ENCODE measurements at regions not wholly inside any gene's neighbourhood (a gene's known extent, or its start where the extent isn't known, plus 50 kb on each side); places are given as distances from the start of the nearest gene placed in this dataset.

DNA sequence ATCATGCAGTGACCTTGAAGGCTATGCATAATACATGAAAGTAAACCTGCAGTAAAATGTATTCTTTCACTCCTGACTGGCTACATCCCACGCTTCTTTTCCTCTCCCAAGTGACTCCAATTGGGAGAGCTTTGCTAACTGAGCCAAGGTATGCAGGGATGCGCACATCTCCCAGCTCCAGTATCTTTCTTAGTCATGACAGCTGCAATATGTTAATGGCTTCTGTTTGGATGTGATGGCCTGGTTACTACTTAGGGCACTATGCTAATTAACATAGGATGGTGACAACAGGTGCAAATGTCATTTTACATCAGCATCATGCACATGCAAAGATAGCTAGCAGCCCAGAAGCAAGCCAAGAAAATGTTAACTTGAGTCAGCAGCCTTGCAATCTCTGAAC is 134.7 kb downstream of the POU4F1 start:
- no peak for DNase-seq
- no peaks in the 10 kb centered on the region for H3K27me3 ChIP-seq (replicated peaks in 1 of 2; ENCODE audit: control insufficient read depth in 2 of 2, extremely low read depth in 1 of 2, insufficient read depth in 2 of 2, low read length in 1 of 2)
- Mint-ChIP-seq H3K9me3 (no peaks in the 10 kb centered on the region), H3K27ac (no peak overlapping the region), H3K4me3 (no peak overlapping the region), H3K36me3 (no peaks in the 10 kb centered on the region), H3K4me1 (no peaks in the 10 kb centered on the region), H3K27me3 (peaks cover 0 to 11% of the 10 kb centered on the region in 2 donors)
- POLR2A ChIA-PET = no interaction called here
- no peak overlapping the region for H3K4me3 ChIP-seq (ENCODE audit: control insufficient read depth in 1 of 2, extremely low read depth in 1 of 2, low read length in 1 of 2)
- CTCF ChIA-PET = no interaction called here
- whole genome bisulfite sequencing (ENCODE audit: insufficient coverage) = 80% methylated on average over 1 of the region's 2 CpGs
- no peak for ATAC-seq (replicated peaks in 1 of 4)
- H3K9me3 ChIP-seq = no peaks in the 10 kb centered on the region
- no peaks in the 10 kb centered on the region for H3K4me1 ChIP-seq (ENCODE audit: control insufficient read depth in 1 of 2, extremely low read depth in 1 of 2, insufficient read depth in 2 of 2, low read length in 2 of 2)
- no peak overlapping the region for H3K27ac ChIP-seq (ENCODE audit: low read length)
- H3K36me3 ChIP-seq (ENCODE audit: control insufficient read depth in 2 of 2, extremely low read depth in 1 of 2, insufficient read depth in 1 of 2, low read length in 1 of 2) = no peaks in the 10 kb centered on the region

GRCh38 chr13:78465250-78465649 is 138.1 kb downstream of the POU4F1 start:
- Mint-ChIP-seq H3K27me3 (peaks cover 0 to 8% of the 10 kb centered on the region in 2 donors), H3K9me3 (peaks cover 0 to 5% (median 0%) of the 10 kb centered on the region in 3 donors), H3K4me3 (no peak overlapping the region), H3K4me1 (no peaks in the 10 kb centered on the region), H3K36me3 (no peaks in the 10 kb centered on the region), H3K27ac (no peak overlapping the region)
- no CpG with 5 or more reads among the region's 1 CpG for WGBS (ENCODE audit: insufficient coverage)
- Histone ChIP-seq H3K4me1 (ENCODE audit: control insufficient read depth in 1 of 2, extremely low read depth in 1 of 2, insufficient read depth in 2 of 2, low read length in 2 of 2) (no peaks in the 10 kb centered on the region), H3K27me3 (replicated peaks in 1 of 2; ENCODE audit: control insufficient read depth in 2 of 2, extremely low read depth in 1 of 2, insufficient read depth in 2 of 2, low read length in 1 of 2) (no peaks in the 10 kb centered on the region), H3K27ac (ENCODE audit: low read length) (no peak overlapping the region), H3K4me3 (ENCODE audit: control insufficient read depth in 1 of 2, extremely low read depth in 1 of 2, low read length in 1 of 2) (no peak overlapping the region), H3K9me3 (no peaks in the 10 kb centered on the region), H3K36me3 (ENCODE audit: control insufficient read depth in 2 of 2, extremely low read depth in 1 of 2, insufficient read depth in 1 of 2, low read length in 1 of 2) (no peaks in the 10 kb centered on the region)
- ChIA-PET POLR2A (no interaction called here), CTCF (no interaction called here)
- ATAC-seq (replicated peaks in 1 of 4) (no peak), DNase-seq (no peak)

- H3K27me3 ChIP-seq (replicated peaks in 1 of 2; ENCODE audit: control insufficient read depth in 2 of 2, extremely low read depth in 1 of 2, insufficient read depth in 2 of 2, low read length in 1 of 2) = no peaks in the 10 kb centered on the region
- no peak overlapping the region for H3K27ac ChIP-seq (ENCODE audit: low read length)
- ATAC-seq (replicated peaks in 1 of 4) = no peak
- Mint-ChIP-seq H3K4me1 (no peaks in the 10 kb centered on the region), H3K27ac (no peak overlapping the region), H3K36me3 (no peaks in the 10 kb centered on the region), H3K9me3 (peaks cover 3 to 10% (median 6%) of the 10 kb centered on the region in 3 donors), H3K4me3 (no peak overlapping the region), H3K27me3 (peaks cover 2 to 4% of the 10 kb centered on the region in 2 donors)
- no peak overlapping the region for H3K4me3 ChIP-seq (ENCODE audit: control insufficient read depth in 1 of 2, extremely low read depth in 1 of 2, low read length in 1 of 2)
- H3K36me3 ChIP-seq (ENCODE audit: control insufficient read depth in 2 of 2, extremely low read depth in 1 of 2, insufficient read depth in 1 of 2, low read length in 1 of 2) = no peaks in the 10 kb centered on the region
- H3K9me3 ChIP-seq = no peaks in the 10 kb centered on the region
- DNase-seq = no peak
- ChIA-PET POLR2A (interaction anchor here in 1 of 2 donors (0.8 kb wide), 1 partner anchor 15 kb away, joined by 7 read pairs; no protein-coding TSS in a partner anchor), CTCF (no interaction called here)
- H3K4me1 ChIP-seq (ENCODE audit: control insufficient read depth in 1 of 2, extremely low read depth in 1 of 2, insufficient read depth in 2 of 2, low read length in 2 of 2) = no peaks in the 10 kb centered on the region
- WGBS (ENCODE audit: insufficient coverage) = no CpG with 5 or more reads among the region's 2 CpGs
Observed at GRCh38 chr13:78460176-78460575, 143.2 kb downstream of the POU4F1 start.

DNA sequence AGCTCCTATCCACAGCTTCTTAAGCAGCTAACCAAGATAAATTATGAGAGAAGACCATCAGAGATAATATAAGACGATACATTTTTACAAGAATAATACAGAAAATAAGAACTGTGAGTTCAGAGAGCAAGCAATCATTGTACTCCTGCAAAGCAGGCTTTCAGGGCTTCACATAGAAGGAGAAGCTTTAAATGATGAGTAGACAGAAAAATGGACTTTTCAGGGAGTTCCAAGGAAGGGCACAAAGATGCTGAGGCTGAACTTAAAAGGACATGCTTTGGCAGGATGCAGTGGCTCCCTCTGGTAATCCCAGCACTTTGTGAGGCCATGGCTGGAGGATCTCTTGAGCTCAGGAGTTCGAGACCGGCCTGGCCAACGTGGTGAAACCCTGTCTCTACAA is 159.5 kb downstream of the POU4F1 start:
- no peak overlapping the region for H3K4me3 ChIP-seq (ENCODE audit: control insufficient read depth in 1 of 2, extremely low read depth in 1 of 2, low read length in 1 of 2)
- H3K9me3 ChIP-seq = no peaks in the 10 kb centered on the region
- POLR2A ChIA-PET = no interaction called here
- H3K4me1 ChIP-seq (ENCODE audit: control insufficient read depth in 1 of 2, extremely low read depth in 1 of 2, insufficient read depth in 2 of 2, low read length in 2 of 2) = no peaks in the 10 kb centered on the region
- Mint-ChIP-seq H3K27me3 (peaks cover 0 to 2% of the 10 kb centered on the region in 2 donors), H3K4me3 (no peak overlapping the region), H3K9me3 (no peaks in the 10 kb centered on the region), H3K4me1 (no peaks in the 10 kb centered on the region), H3K36me3 (no peaks in the 10 kb centered on the region), H3K27ac (no peak overlapping the region)
- H3K27me3 ChIP-seq (replicated peaks in 1 of 2; ENCODE audit: control insufficient read depth in 2 of 2, extremely low read depth in 1 of 2, insufficient read depth in 2 of 2, low read length in 1 of 2) = no peaks in the 10 kb centered on the region
- no peaks in the 10 kb centered on the region for H3K36me3 ChIP-seq (ENCODE audit: control insufficient read depth in 2 of 2, extremely low read depth in 1 of 2, insufficient read depth in 1 of 2, low read length in 1 of 2)
- DNase-seq = no peak
- H3K27ac ChIP-seq (ENCODE audit: low read length) = no peak overlapping the region
- WGBS (ENCODE audit: insufficient coverage) = no CpG with 5 or more reads among the region's 4 CpGs
- no peak for ATAC-seq (replicated peaks in 1 of 4)
- CTCF ChIA-PET = no interaction called here

DNA sequence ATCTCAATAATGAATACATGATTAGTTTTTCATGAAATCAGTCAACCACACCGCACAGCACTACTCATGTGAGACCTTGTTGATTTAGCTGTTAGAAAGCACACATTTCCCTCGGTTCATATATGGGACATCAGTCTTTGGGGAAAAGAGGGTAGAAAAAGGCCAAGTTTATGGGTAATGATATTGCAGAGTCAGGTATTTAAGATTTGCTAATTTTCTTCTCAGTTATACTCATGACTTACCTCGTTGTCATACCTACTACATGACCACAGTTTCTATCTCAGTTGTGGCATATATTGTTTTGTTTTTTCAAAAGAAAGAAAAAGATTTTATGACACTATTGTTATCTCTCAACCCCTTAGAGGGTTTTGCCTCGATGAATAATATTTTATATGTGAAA is 165.6 kb downstream of the POU4F1 start:
- Mint-ChIP-seq H3K4me3 (no peak overlapping the region), H3K36me3 (no peaks in the 10 kb centered on the region), H3K27me3 (peaks cover 2 to 9% of the 10 kb centered on the region in 2 donors), H3K9me3 (no peaks in the 10 kb centered on the region), H3K4me1 (no peaks in the 10 kb centered on the region), H3K27ac (no peak overlapping the region)
- DNase-seq (no peak), ATAC-seq (replicated peaks in 1 of 4) (no peak)
- Histone ChIP-seq H3K27ac (ENCODE audit: low read length) (no peak overlapping the region), H3K36me3 (ENCODE audit: control insufficient read depth in 2 of 2, extremely low read depth in 1 of 2, insufficient read depth in 1 of 2, low read length in 1 of 2) (no peaks in the 10 kb centered on the region), H3K4me1 (ENCODE audit: control insufficient read depth in 1 of 2, extremely low read depth in 1 of 2, insufficient read depth in 2 of 2, low read length in 2 of 2) (no peaks in the 10 kb centered on the region), H3K27me3 (replicated peaks in 1 of 2; ENCODE audit: control insufficient read depth in 2 of 2, extremely low read depth in 1 of 2, insufficient read depth in 2 of 2, low read length in 1 of 2) (no peaks in the 10 kb centered on the region), H3K4me3 (ENCODE audit: control insufficient read depth in 1 of 2, extremely low read depth in 1 of 2, low read length in 1 of 2) (no peak overlapping the region), H3K9me3 (no peaks in the 10 kb centered on the region)
- CTCF ChIA-PET = no interaction called here
- POLR2A ChIA-PET = no interaction called here
- WGBS (ENCODE audit: insufficient coverage) = no CpG with 5 or more reads among the region's 4 CpGs

DNA sequence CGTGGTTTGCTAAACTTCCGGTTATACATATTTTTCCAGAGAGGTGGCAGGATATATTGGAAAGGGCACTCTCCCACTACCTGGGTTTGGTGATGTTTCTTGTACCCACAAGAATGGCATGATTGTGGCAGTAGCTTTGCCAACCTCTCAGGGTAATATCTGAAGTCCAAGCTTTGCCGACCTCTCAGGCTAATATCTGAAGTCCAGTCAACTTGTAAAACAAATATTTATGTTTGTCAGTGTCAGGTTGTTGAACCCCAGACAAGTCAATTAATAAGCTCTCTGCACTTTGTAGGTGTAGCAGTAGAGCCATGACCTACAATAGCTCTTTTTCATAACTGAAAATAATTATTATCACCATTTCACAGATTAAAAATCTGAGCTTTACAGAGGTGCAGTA is 167.0 kb downstream of the POU4F1 start:
- Histone ChIP-seq H3K4me3 (ENCODE audit: control insufficient read depth in 1 of 2, extremely low read depth in 1 of 2, low read length in 1 of 2) (no peak overlapping the region), H3K9me3 (no peaks in the 10 kb centered on the region), H3K4me1 (ENCODE audit: control insufficient read depth in 1 of 2, extremely low read depth in 1 of 2, insufficient read depth in 2 of 2, low read length in 2 of 2) (no peaks in the 10 kb centered on the region), H3K27ac (ENCODE audit: low read length) (no peak overlapping the region), H3K27me3 (replicated peaks in 1 of 2; ENCODE audit: control insufficient read depth in 2 of 2, extremely low read depth in 1 of 2, insufficient read depth in 2 of 2, low read length in 1 of 2) (no peaks in the 10 kb centered on the region), H3K36me3 (ENCODE audit: control insufficient read depth in 2 of 2, extremely low read depth in 1 of 2, insufficient read depth in 1 of 2, low read length in 1 of 2) (no peaks in the 10 kb centered on the region)
- no peak overlapping the region for H3K4me3 Mint-ChIP-seq
- no peaks in the 10 kb centered on the region for H3K36me3 Mint-ChIP-seq
- peaks cover 2 to 9% of the 10 kb centered on the region in 2 donors for H3K27me3 Mint-ChIP-seq
- DNase-seq (no peak), ATAC-seq (replicated peaks in 1 of 4) (no peak)
- H3K27ac Mint-ChIP-seq = no peak overlapping the region
- CTCF ChIA-PET = interaction anchor here in 1 of 2 donors (0.6 kb wide), 1 partner anchor 221 kb away, joined by 7 read pairs; no protein-coding TSS in a partner anchor
- H3K9me3 Mint-ChIP-seq = no peaks in the 10 kb centered on the region
- H3K4me1 Mint-ChIP-seq = no peaks in the 10 kb centered on the region
- POLR2A ChIA-PET = no interaction called here
- WGBS (ENCODE audit: insufficient coverage) = 100% methylated on average over 1 of the region's 3 CpGs

GRCh38 chr13:78431328-78431727 is 172.0 kb downstream of the POU4F1 start:
- Mint-ChIP-seq H3K27me3 (peaks cover 2 to 6% of the 10 kb centered on the region in 2 donors), H3K4me3 (no peak overlapping the region), H3K36me3 (no peaks in the 10 kb centered on the region), H3K4me1 (no peaks in the 10 kb centered on the region), H3K9me3 (no peaks in the 10 kb centered on the region), H3K27ac (no peak overlapping the region)
- no CpG with 5 or more reads among the region's 1 CpG for WGBS (ENCODE audit: insufficient coverage)
- ATAC-seq (replicated peaks in 1 of 4) (no peak), DNase-seq (no peak)
- Histone ChIP-seq H3K27me3 (replicated peaks in 1 of 2; ENCODE audit: control insufficient read depth in 2 of 2, extremely low read depth in 1 of 2, insufficient read depth in 2 of 2, low read length in 1 of 2) (no peaks in the 10 kb centered on the region), H3K4me1 (ENCODE audit: control insufficient read depth in 1 of 2, extremely low read depth in 1 of 2, insufficient read depth in 2 of 2, low read length in 2 of 2) (no peaks in the 10 kb centered on the region), H3K27ac (ENCODE audit: low read length) (no peak overlapping the region), H3K36me3 (ENCODE audit: control insufficient read depth in 2 of 2, extremely low read depth in 1 of 2, insufficient read depth in 1 of 2, low read length in 1 of 2) (no peaks in the 10 kb centered on the region), H3K9me3 (no peaks in the 10 kb centered on the region), H3K4me3 (ENCODE audit: control insufficient read depth in 1 of 2, extremely low read depth in 1 of 2, low read length in 1 of 2) (no peak overlapping the region)
- ChIA-PET POLR2A (no interaction called here), CTCF (no interaction called here)
